GM12875 (cell line): ENCODE measurements at regions not wholly inside any gene's neighbourhood (a gene's known extent, or its start where the extent isn't known, plus 50 kb on each side); places are given as distances from the start of the nearest gene placed in this dataset.

ENCODE experiments used
- H3K4me3 ChIP-seq: one replicate; pipeline ENCODE4 v1.5.1; 2011; ENCODE audit warnings: low read depth, low read length, control low read depth
- TF ChIP-seq, protein P1 (sequence below): IDR thresholded peaks from 2 replicates; pipeline ENCODE4 v1.5.1; 2011; ENCODE audit warnings: low read depth, mild to moderate bottlenecking, control low read depth, inconsistent platforms, low read length, moderate library complexity, borderline replicate concordance; ENCODE audit not compliant: insufficient read depth

DNA sequence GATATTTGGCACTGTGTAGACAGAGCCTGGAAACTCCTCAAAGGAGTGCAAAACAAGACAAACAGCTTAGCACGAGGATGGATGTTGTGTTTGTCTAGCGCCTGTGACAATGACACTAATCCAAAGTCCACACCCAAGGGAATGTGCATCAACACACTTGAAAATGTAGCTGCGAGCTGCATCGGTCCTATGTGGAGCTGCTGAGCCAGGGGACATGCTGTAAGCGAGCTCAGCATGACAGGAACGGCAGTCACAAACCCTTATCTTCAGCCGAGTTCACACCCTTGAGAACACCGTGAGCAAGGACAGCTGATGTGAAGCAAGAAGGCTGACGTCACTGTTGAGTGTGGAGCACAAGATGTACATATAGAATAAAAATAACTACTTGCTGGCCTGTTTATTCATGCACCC is 684.3 kb downstream of the QKI start:
- TF ChIP-seq, protein P1, sequence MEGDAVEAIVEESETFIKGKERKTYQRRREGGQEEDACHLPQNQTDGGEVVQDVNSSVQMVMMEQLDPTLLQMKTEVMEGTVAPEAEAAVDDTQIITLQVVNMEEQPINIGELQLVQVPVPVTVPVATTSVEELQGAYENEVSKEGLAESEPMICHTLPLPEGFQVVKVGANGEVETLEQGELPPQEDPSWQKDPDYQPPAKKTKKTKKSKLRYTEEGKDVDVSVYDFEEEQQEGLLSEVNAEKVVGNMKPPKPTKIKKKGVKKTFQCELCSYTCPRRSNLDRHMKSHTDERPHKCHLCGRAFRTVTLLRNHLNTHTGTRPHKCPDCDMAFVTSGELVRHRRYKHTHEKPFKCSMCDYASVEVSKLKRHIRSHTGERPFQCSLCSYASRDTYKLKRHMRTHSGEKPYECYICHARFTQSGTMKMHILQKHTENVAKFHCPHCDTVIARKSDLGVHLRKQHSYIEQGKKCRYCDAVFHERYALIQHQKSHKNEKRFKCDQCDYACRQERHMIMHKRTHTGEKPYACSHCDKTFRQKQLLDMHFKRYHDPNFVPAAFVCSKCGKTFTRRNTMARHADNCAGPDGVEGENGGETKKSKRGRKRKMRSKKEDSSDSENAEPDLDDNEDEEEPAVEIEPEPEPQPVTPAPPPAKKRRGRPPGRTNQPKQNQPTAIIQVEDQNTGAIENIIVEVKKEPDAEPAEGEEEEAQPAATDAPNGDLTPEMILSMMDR = no peak
- no peak overlapping the region for H3K4me3 ChIP-seq

DNA sequence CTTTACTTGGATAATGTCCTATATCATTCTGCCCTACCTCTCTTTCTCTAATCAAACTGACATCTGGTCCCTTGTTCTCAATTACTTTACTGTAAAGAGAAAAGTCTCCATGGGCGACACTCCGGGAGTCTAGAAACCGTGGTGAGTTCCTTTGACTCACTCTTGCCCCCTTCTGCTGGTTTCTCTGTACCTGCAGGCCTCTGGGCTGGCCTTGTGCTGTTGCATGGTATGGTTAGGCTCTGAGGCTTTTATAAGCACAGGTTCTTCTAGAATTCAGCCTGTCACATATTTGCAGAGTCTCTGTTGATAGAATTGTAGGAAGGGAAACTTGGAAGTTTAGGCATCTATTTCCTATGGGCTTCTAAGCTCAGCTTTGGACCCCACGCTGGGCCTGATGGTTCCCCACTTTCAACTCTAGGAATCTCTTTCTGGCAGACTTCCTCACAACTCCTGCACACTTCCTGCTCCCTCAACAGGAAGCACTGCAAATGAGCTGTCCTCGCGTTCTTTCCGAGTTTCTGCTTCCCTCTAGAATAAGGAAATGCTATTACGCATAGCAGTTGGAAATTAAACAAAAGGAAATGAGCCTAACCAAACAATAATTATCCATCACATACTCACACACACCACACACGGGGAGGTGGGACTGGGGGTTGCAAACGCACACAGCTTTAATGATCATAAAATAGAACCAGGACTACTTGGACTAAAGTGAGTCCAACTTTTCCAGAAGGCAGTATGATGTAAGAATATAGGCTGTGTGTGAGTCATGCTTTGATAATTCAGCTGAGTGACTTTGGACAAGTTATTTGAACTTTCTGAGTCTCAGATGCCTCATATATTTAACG is 683.3 kb downstream of the QKI start:
- no peak overlapping the region for H3K4me3 ChIP-seq
- TF ChIP-seq, protein P1 = 0 out of 2 replicates have a peak, but pooled peaks have one; percentile 2

DNA sequence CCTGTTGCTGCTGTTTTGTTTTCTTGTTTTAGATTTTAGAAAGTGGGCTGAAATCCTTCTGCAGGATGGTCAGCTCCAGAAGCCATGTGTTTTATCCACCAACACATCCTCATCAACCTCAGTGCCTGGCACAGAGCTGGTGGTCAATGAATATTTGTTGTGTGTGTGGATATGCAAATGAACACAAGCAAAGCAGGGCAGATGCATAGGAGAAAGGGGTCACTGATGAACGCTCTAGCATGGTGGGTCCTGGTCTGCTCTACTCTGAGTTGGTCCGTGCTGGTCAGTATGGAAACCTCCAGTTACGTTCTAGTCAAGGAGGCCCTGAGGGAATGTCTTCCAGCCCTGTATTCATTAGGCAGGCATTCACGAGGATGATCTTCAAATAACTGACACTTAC is 682.5 kb downstream of the QKI start:
- TF ChIP-seq, protein P1 = no peak
- no peak overlapping the region for H3K4me3 ChIP-seq

DNA sequence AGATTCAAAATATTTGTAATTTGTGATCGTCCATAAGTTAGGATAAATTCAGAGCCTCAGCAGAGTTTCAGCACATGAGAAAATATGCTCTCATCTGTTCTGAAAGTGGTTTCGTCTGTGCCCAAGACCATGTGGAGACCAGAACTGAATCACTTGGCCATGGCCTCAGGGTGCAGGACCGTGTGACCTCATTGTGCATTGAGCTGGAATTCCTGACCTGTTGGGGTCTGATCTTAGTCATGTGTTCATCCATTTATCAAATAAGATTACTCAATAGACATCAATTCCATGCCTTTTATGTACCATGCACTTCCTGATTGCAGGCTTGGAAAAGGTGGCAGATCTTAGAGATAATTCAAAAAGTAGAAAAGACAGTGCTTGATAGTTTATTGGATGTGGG is 680.5 kb downstream of the QKI start:
- no peak overlapping the region for H3K4me3 ChIP-seq
- TF ChIP-seq, protein P1 = no peak

DNA sequence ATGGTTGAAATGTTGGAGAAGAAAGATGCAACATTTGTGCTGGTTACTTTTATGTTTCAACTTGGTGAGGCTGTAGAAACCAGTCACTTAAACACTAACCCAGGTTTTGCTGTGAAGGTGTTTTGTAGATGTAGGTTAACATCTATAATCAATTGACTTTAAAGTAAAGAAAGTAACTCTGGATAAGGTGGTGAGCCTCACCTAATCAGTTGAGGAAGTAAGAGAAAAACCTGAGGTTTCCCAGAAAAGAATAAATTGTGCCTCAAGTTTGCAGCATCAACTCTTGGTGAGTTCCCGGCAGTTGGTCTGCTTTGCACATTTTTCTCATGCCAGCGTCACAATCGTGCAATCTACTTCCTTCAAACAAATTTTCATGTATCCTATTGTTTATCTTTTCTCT is 673.4 kb downstream of the QKI start:
- TF ChIP-seq, protein P1 = no peak
- H3K4me3 ChIP-seq = no peak overlapping the region

DNA sequence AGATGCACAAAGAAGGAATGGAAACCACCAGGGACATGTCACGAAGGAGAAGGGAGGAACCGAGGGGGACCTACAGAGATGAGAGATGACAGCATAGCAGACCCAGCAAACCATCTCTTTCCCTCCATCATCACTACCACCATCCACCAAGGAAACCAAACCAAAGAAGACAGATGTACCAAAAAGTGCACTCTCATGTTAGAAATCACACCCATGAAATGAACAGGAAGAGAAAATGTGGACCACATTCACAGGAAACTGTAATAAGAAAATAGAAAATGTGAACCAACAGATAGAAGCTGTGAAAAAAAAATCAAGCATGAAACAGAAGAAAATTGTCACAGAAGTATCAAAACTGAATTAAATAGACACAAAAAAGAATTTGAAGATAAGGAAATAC is 672.7 kb downstream of the QKI start:
- no peak overlapping the region for H3K4me3 ChIP-seq
- TF ChIP-seq, protein P1 = no peak
